HG02938 (cell line): ENCODE measurements at regions not wholly inside any gene's neighbourhood (a gene's known extent, or its start where the extent isn't known, plus 50 kb on each side); places are given as distances from the start of the nearest gene placed in this dataset.

ENCODE experiments used
- ATAC-seq: cut with Tn5 transposase; IDR thresholded peaks from one replicate; pipeline ENCODE4 v1.9.1; 2021; ENCODE audit warnings: mild to moderate bottlenecking, moderate library complexity; ENCODE audit not compliant: unreplicated experiment

GRCh38 chr1:193568512-193568911, 382.1 kb upstream of the B3GALT2 start:
- no peak for ATAC-seq

GRCh38 chr1:193567937-193568336, 381.5 kb upstream of the B3GALT2 start:
- no peak for ATAC-seq

GRCh38 chr1:193566735-193567134, 380.3 kb upstream of the B3GALT2 start:
- ATAC-seq: no peak

GRCh38 chr1:193565971-193566577, 379.7 kb upstream of the B3GALT2 start:
- ATAC-seq: no peak

- ATAC-seq: no peak
Observed at GRCh38 chr1:193562121-193562520, 375.7 kb upstream of the B3GALT2 start.

GRCh38 chr1:193558491-193559028, 372.1 kb upstream of the B3GALT2 start:
- ATAC-seq: no peak

- no peak for ATAC-seq
Observed at GRCh38 chr1:193555662-193556441, 369.4 kb upstream of the B3GALT2 start.

- no peak for ATAC-seq
Observed at GRCh38 chr1:193553564-193553963, 367.2 kb upstream of the B3GALT2 start.

- ATAC-seq: no peak
Observed at GRCh38 chr1:193552274-193552673, 365.9 kb upstream of the B3GALT2 start.

- ATAC-seq: no peak
Observed at GRCh38 chr1:193549081-193549480, 362.7 kb upstream of the B3GALT2 start.

- no peak for ATAC-seq
Observed at GRCh38 chr1:193545171-193545570, 358.8 kb upstream of the B3GALT2 start.

GRCh38 chr1:193543259-193543658, 356.8 kb upstream of the B3GALT2 start:
- no peak for ATAC-seq

- ATAC-seq: no peak
Observed at GRCh38 chr1:193542690-193543089, 356.3 kb upstream of the B3GALT2 start.

GRCh38 chr1:193540511-193540910, 354.1 kb upstream of the B3GALT2 start:
- peak; percentile 0 for ATAC-seq

- ATAC-seq: peak; percentile 48
Observed at GRCh38 chr1:193539731-193540459, 353.5 kb upstream of the B3GALT2 start.

GRCh38 chr1:193538680-193539079, 352.3 kb upstream of the B3GALT2 start:
- ATAC-seq: no peak

GRCh38 chr1:193538003-193538354, 351.6 kb upstream of the B3GALT2 start:
- no peak for ATAC-seq

- ATAC-seq: peak; percentile 90
Observed at GRCh38 chr1:193537266-193538002, 351.0 kb upstream of the B3GALT2 start.

GRCh38 chr1:193533853-193534252, 347.4 kb upstream of the B3GALT2 start:
- no peak for ATAC-seq

- ATAC-seq: peak; percentile 90
Observed at GRCh38 chr1:193525917-193526710, 339.7 kb upstream of the B3GALT2 start.
